Mesenchymal stem cell (in vitro differentiated cells and primary cell): ENCODE measurements at regions not wholly inside any gene's neighbourhood (a gene's known extent, or its start where the extent isn't known, plus 50 kb on each side); places are given as distances from the start of the nearest gene placed in this dataset.

ENCODE experiments used
- DNase-seq: peaks from one replicate; pipeline ENCODE4 v3.0.0-alpha.2; 2013
- H2AFZ ChIP-seq: one replicate; pipeline ENCODE4 v1.6.1; 2013; ENCODE audit warnings: low read depth, mild to moderate bottlenecking, control low read depth, inconsistent platforms, low read length, moderate library complexity
- H2AK5ac ChIP-seq: 2 replicates; pipeline ENCODE4 v1.6.1; 2013; ENCODE audit warnings: low read length, moderate library complexity, mild to moderate bottlenecking, inconsistent platforms; ENCODE audit not compliant: severe bottlenecking
- H2BK120ac ChIP-seq: one replicate; pipeline ENCODE4 v1.6.1; 2013; ENCODE audit warnings: low read depth, mild to moderate bottlenecking, inconsistent platforms, low read length, moderate library complexity
- H2BK12ac ChIP-seq, 2 experiments: one replicate each; pipeline ENCODE4 v1.6.1; 2013; ENCODE audit warnings: inconsistent platforms in 2 of 2, low read length in 2 of 2, mild to moderate bottlenecking in 2 of 2, moderate library complexity in 2 of 2, control low read depth in 1 of 2
- H2BK15ac ChIP-seq: one replicate; pipeline ENCODE4 v1.6.1; 2013; ENCODE audit warnings: mild to moderate bottlenecking, low read depth, inconsistent platforms; ENCODE audit not compliant: poor library complexity, severe bottlenecking
- H2BK5ac ChIP-seq: 2 replicates; pipeline ENCODE4 v1.6.1; 2013; ENCODE audit warnings: low read depth, mild to moderate bottlenecking, low read length, control low read depth, inconsistent platforms; ENCODE audit not compliant: poor library complexity, severe bottlenecking
- H3K14ac ChIP-seq, 2 experiments: one replicate each; pipeline ENCODE4 v1.6.1; 2013; ENCODE audit warnings: inconsistent platforms in 2 of 2, low read length in 2 of 2, control low read depth in 1 of 2, mild to moderate bottlenecking in 1 of 2, moderate library complexity in 1 of 2
- H3K18ac ChIP-seq, 2 experiments: one replicate each; pipeline ENCODE4 v1.6.1; 2013; ENCODE audit warnings: inconsistent platforms in 2 of 2, low read length in 2 of 2, control low read depth in 1 of 2, low read depth in 1 of 2, mild to moderate bottlenecking in 1 of 2
- H3K23ac ChIP-seq, 2 experiments: one replicate each; pipeline ENCODE4 v1.6.1; 2013; ENCODE audit warnings: inconsistent platforms in 2 of 2, low read length in 2 of 2, mild to moderate bottlenecking in 2 of 2, moderate library complexity in 2 of 2, control low read depth in 1 of 2
- H3K27ac ChIP-seq: 2 replicates; pipeline ENCODE4 v1.5.1; 2013; ENCODE audit warnings: mild to moderate bottlenecking, moderate library complexity, low read length, control low read depth, inconsistent platforms; ENCODE audit not compliant: poor library complexity, severe bottlenecking
- H3K27me3 ChIP-seq, 2 experiments: 2 replicates each; pipeline versions ENCODE4 v1.6.1 to v1.7.0; 2013; ENCODE audit warnings: low read length in 2 of 2, mild to moderate bottlenecking in 2 of 2, moderate library complexity in 2 of 2, control low read depth in 1 of 2, inconsistent platforms in 1 of 2; ENCODE audit not compliant: control insufficient read depth in 1 of 2, insufficient read depth in 1 of 2
- H3K36me3 ChIP-seq, 2 experiments: 2 replicates each; pipeline versions ENCODE4 v1.6.1 to v1.7.0; 2013; ENCODE audit warnings: low read length in 2 of 2, control low read depth in 1 of 2, inconsistent platforms in 1 of 2, low read depth in 1 of 2, mild to moderate bottlenecking in 1 of 2; ENCODE audit not compliant: insufficient read depth in 2 of 2, control insufficient read depth in 1 of 2
- H3K4ac ChIP-seq, 2 experiments: one replicate each; pipeline ENCODE4 v1.6.1; 2013; ENCODE audit warnings: inconsistent platforms in 2 of 2, low read length in 2 of 2, mild to moderate bottlenecking in 2 of 2, moderate library complexity in 2 of 2, control low read depth in 1 of 2, low read depth in 1 of 2
- H3K4me1 ChIP-seq: 2 replicates; pipeline ENCODE4 v1.6.1; 2013; ENCODE audit warnings: low read depth, low read length, control low read depth; ENCODE audit not compliant: control insufficient read depth, insufficient read depth
- H3K4me2 ChIP-seq: 2 replicates; pipeline ENCODE4 v1.6.1; 2013; ENCODE audit warnings: low read length, mild to moderate bottlenecking, inconsistent platforms; ENCODE audit not compliant: poor library complexity, severe bottlenecking
- H3K4me3 ChIP-seq, 2 experiments: 2 replicates each; pipeline versions ENCODE4 v1.5.1 to v1.7.0; 2013; ENCODE audit warnings: low read length in 2 of 2, mild to moderate bottlenecking in 2 of 2, control low read depth in 1 of 2, low read depth in 1 of 2; ENCODE audit not compliant: insufficient read depth in 1 of 2
- H3K79me1 ChIP-seq: replicated peaks from 2 replicates; pipeline ENCODE4 v1.6.1; 2013; ENCODE audit warnings: mild to moderate bottlenecking, control low read depth, low read length, inconsistent platforms; ENCODE audit not compliant: poor library complexity, severe bottlenecking
- H3K9ac ChIP-seq: 2 replicates; pipeline ENCODE4 v1.7.0; 2013; ENCODE audit warnings: mild to moderate bottlenecking, low read length, moderate library complexity
- H3K9me3 ChIP-seq: 2 replicates; pipeline ENCODE4 v1.7.0; 2013; ENCODE audit warnings: mild to moderate bottlenecking, low read length; ENCODE audit not compliant: control insufficient read depth
- H4K8ac ChIP-seq: one replicate; pipeline ENCODE4 v1.6.1; 2013; ENCODE audit warnings: inconsistent platforms, mild to moderate bottlenecking, low read length, moderate library complexity
- H4K91ac ChIP-seq: one replicate; pipeline ENCODE4 v1.6.1; 2013; ENCODE audit warnings: mild to moderate bottlenecking, low read length, inconsistent platforms
- WGBS: methylation state at CpG from one replicate; pipeline ENCODE4 v1.1.7; 2013; ENCODE audit warnings: mixed read lengths; 5-methylcytosine and 5-hydroxymethylcytosine counted together

GRCh38 chr2:51213826-51214225, 181.9 kb upstream of the NRXN1 start:
- H3K4me2 ChIP-seq: no peak overlapping the region
- H2AFZ ChIP-seq: no peak overlapping the region
- H3K14ac ChIP-seq: no peak overlapping the region
- no peaks in the 10 kb centered on the region for H3K36me3 ChIP-seq
- no peak for DNase-seq
- no peak overlapping the region for H4K8ac ChIP-seq
- no peak overlapping the region for H3K18ac ChIP-seq
- no peak overlapping the region for H2BK120ac ChIP-seq
- H2BK12ac ChIP-seq: no peak overlapping the region
- H3K4me1 ChIP-seq: no peaks in the 10 kb centered on the region
- H3K27ac ChIP-seq: no peak overlapping the region
- H3K4me3 ChIP-seq: no peak overlapping the region
- H2AK5ac ChIP-seq: no peak overlapping the region
- no peaks in the 10 kb centered on the region for H3K79me1 ChIP-seq
- H3K27me3 ChIP-seq: no peaks in the 10 kb centered on the region
- no peaks in the 10 kb centered on the region for H3K9me3 ChIP-seq
- no peak overlapping the region for H2BK5ac ChIP-seq
- no peak overlapping the region for H2BK15ac ChIP-seq
- H3K4ac ChIP-seq: no peak overlapping the region
- no peak overlapping the region for H3K23ac ChIP-seq
- H3K9ac ChIP-seq: no peak overlapping the region
- WGBS: 100% methylated on average over 1 of the region's 2 CpGs
- H4K91ac ChIP-seq: no peak overlapping the region

GRCh38 chr2:51212374-51212773, 180.4 kb upstream of the NRXN1 start:
- Histone ChIP-seq H3K27ac (no peak overlapping the region), H3K4me3 (no peak overlapping the region), H2AFZ (no peak overlapping the region), H2AK5ac (no peak overlapping the region), H2BK15ac (no peak overlapping the region), H4K91ac (no peak overlapping the region), H3K9me3 (no peaks in the 10 kb centered on the region), H3K9ac (no peak overlapping the region), H3K4me2 (no peak overlapping the region), H3K4me1 (no peaks in the 10 kb centered on the region), H3K4ac (no peak overlapping the region), H3K79me1 (no peaks in the 10 kb centered on the region), H2BK5ac (no peak overlapping the region), H4K8ac (no peak overlapping the region), H3K18ac (no peak overlapping the region), H2BK12ac (no peak overlapping the region), H3K27me3 (no peaks in the 10 kb centered on the region), H3K14ac (no peak overlapping the region), H2BK120ac (no peak overlapping the region), H3K36me3 (no peaks in the 10 kb centered on the region), H3K23ac (no peak overlapping the region)
- 85% methylated on average over 1 of the region's 1 CpG for WGBS
- no peak for DNase-seq

GRCh38 chr2:51208521-51208920, 176.6 kb upstream of the NRXN1 start:
- H2BK12ac ChIP-seq: no peak overlapping the region
- no peak overlapping the region for H3K9ac ChIP-seq
- no peak overlapping the region for H3K4ac ChIP-seq
- no peaks in the 10 kb centered on the region for H3K79me1 ChIP-seq
- H3K23ac ChIP-seq: no peak overlapping the region
- no peak for DNase-seq
- no peak overlapping the region for H3K27ac ChIP-seq
- H2AK5ac ChIP-seq: no peak overlapping the region
- no peak overlapping the region for H4K91ac ChIP-seq
- no peak overlapping the region for H3K14ac ChIP-seq
- H2BK15ac ChIP-seq: no peak overlapping the region
- H2BK120ac ChIP-seq: no peak overlapping the region
- 100% methylated on average over 1 of the region's 1 CpG for whole genome bisulfite sequencing
- H2BK5ac ChIP-seq: no peak overlapping the region
- H3K4me3 ChIP-seq: no peak overlapping the region
- H3K4me2 ChIP-seq: no peak overlapping the region
- no peak overlapping the region for H2AFZ ChIP-seq
- no peaks in the 10 kb centered on the region for H3K4me1 ChIP-seq
- no peaks in the 10 kb centered on the region for H3K36me3 ChIP-seq
- no peaks in the 10 kb centered on the region for H3K27me3 ChIP-seq
- H4K8ac ChIP-seq: no peak overlapping the region
- H3K9me3 ChIP-seq: no peaks in the 10 kb centered on the region
- no peak overlapping the region for H3K18ac ChIP-seq

GRCh38 chr2:51201295-51201694, 169.4 kb upstream of the NRXN1 start:
- H2BK15ac ChIP-seq: no peak overlapping the region
- no peak overlapping the region for H3K4me3 ChIP-seq
- H3K9ac ChIP-seq: no peak overlapping the region
- no peak overlapping the region for H3K23ac ChIP-seq
- peaks cover 19% of the 10 kb centered on the region for H3K9me3 ChIP-seq
- DNase-seq: no peak
- no peaks in the 10 kb centered on the region for H3K79me1 ChIP-seq
- H4K8ac ChIP-seq: no peak overlapping the region
- no peaks in the 10 kb centered on the region for H3K27me3 ChIP-seq
- H3K36me3 ChIP-seq: no peaks in the 10 kb centered on the region
- H2BK5ac ChIP-seq: no peak overlapping the region
- H2BK12ac ChIP-seq: no peak overlapping the region
- H2AK5ac ChIP-seq: no peak overlapping the region
- no peaks in the 10 kb centered on the region for H3K4me1 ChIP-seq
- no peak overlapping the region for H3K14ac ChIP-seq
- no peak overlapping the region for H3K4ac ChIP-seq
- no peak overlapping the region for H3K27ac ChIP-seq
- no peak overlapping the region for H3K4me2 ChIP-seq
- no peak overlapping the region for H4K91ac ChIP-seq
- no peak overlapping the region for H2BK120ac ChIP-seq
- H2AFZ ChIP-seq: no peak overlapping the region
- H3K18ac ChIP-seq: no peak overlapping the region
